ENCODE measurements at regions not wholly inside any gene's neighbourhood (a gene's known extent, or its start where the extent isn't known, plus 50 kb on each side); places are given as distances from the start of the nearest gene placed in this dataset.

DNA sequence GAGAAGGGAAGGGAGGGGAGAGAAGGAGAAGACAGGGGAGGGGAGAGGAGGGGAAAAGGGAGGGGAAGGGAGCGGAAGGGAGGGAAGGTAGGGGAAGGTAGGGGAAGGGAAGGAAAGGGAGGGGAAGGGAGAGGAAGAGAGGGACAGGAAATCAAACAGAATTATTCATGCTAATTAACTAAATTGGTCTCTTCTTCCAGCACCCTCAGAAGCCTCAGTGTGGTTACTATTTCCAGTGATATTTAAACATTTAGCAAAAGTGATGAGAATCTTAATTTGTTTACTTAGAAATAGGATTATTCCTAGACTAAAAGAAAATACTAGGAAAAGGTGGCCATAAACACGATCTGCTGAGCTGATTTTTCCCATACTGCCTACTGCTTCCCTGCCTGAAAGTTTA lies 193.1 kb upstream of the CPEB2 start:
- no peak for TF ChIP-seq ZNF274 (IDR thresholded peaks at IDR 0.05; ENCODE audit: low read depth, low read length)
- no peak for TF ChIP-seq YY1 (IDR thresholded peaks at IDR 0.05; ENCODE audit: insufficient read depth, insufficient read length)

Measured in NT2/D1 (cell line).